Hematopoietic multipotent progenitor cell treated with erythropoietin and hydrocortisone succinate and interleukin-3 and kit ligand, for 6 days (in vitro differentiated cells): ENCODE measurements at regions not wholly inside any gene's neighbourhood (a gene's known extent, or its start where the extent isn't known, plus 50 kb on each side); places are given as distances from the start of the nearest gene placed in this dataset.

Experiments used
- DNase-seq: peaks from one replicate; pipeline ENCODE4 v3.0.0-alpha.2; 2015

- no peak for DNase-seq
These were observed 227.5 kb upstream of the NR4A3 start for GRCh38 chr9:99594056-99594780.

DNA sequence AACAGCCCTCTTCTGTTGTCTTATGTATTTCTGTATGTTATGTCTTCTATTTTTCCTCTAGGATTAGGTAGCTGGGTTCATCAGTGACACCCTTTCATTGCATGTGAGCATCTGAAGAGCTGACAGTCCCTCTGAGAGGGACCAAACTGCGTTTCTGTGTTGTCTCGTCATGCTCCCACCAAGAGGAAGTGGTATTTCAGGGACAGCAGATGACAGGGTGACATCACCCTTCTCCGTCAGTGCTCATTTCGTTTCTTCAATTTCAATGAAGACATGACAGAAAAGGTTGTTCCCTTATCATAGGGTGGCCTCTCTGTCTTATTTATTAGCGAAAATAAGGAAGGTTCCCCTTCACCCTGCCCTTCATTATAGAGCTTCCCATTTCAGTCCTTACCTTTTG, 225.9 kb upstream of the NR4A3 start:
- peak; percentile 32 for DNase-seq

DNA sequence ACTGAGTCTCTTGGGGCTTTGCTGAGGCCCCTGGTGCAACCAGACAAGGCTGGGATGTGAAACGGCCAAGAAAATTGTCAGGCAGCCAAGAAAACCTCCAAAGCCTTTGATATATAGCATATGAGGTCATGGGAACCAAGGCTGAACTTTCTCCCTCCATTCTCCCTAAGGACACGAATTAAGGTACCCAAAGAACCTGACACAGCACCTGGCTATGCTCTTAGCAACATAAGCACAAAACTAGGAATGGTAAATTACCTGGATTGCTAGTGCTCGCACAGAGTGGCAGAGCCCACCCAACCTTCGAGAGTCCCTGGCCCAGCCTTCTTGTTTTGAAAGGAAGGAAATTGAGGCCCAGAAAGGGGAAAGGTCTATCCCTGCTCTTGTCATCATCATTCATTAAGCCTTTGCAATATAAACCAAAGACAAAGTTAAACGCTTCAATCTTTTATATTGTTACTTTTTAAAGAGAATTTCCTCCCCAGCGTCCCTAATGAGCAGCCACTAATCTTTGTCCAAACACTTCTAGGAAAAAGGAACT, 220.0 kb upstream of the NR4A3 start:
- no peak for DNase-seq

GRCh38 chr9:99602854-99603253, 218.8 kb upstream of the NR4A3 start:
- no peak for DNase-seq

DNA sequence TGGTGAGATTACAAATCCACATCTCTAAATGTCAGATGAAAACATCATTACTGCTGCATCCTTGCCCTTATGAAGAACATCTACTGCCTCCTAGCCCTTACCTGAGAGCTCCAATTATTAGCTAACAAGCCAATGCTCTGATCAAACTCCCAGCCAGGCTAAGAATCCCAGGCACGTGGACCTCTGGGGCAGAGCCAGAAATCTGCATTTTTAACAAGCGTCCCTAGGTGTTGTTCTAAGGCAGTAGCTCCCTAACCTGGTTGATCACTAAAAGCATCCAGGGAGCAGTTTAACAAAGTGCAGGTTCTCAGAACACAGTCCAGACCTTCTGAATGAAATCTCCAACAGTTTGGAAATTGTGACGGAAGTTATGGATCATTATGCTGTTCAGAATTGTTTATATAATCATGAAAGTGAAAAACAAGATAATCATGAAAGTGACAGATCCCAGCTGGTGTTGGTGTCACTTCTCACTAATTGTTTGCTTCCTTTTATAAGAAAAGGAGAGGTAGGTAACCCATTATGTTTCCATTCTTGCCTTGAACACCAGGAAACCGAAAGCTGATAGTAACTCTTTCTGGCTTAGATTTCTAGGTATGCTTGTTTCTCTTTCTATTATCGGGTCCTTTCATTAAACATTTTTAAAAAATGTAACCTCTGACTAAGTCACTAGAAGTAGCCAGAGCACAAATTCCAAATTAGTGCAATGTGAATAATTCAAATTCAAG, 216.5 kb upstream of the NR4A3 start:
- DNase-seq = no peak

DNA sequence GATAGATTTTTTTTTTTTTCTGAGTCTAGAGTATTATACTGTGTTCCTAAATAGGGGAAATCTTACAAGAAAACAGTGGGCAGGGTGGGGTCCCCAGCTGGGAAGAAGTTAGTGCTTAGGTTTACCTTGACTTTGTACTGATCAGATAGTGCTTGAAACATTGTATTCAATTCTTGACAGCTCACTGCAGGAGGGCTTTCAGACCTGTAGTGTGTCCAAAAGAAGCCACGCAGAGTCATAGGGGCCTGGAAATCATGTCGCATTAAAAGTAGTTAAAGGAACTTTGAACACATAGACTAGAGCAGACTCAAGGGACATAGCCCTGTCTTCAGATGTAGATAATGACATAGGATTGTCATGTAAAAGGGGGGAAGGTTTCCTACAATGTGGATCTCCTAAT, 215.4 kb upstream of the NR4A3 start:
- DNase-seq = no peak

- no peak for DNase-seq
These were observed 214.7 kb upstream of the NR4A3 start for GRCh38 chr9:99606957-99607356.

GRCh38 chr9:99607842-99608448, 213.7 kb upstream of the NR4A3 start:
- no peak for DNase-seq

GRCh38 chr9:99614341-99614740, 207.3 kb upstream of the NR4A3 start:
- DNase-seq = no peak

GRCh38 chr9:99621040-99621439, 200.6 kb upstream of the NR4A3 start:
- DNase-seq = no peak

- DNase-seq = no peak
These were observed 199.0 kb upstream of the NR4A3 start for GRCh38 chr9:99622679-99623078.

DNA sequence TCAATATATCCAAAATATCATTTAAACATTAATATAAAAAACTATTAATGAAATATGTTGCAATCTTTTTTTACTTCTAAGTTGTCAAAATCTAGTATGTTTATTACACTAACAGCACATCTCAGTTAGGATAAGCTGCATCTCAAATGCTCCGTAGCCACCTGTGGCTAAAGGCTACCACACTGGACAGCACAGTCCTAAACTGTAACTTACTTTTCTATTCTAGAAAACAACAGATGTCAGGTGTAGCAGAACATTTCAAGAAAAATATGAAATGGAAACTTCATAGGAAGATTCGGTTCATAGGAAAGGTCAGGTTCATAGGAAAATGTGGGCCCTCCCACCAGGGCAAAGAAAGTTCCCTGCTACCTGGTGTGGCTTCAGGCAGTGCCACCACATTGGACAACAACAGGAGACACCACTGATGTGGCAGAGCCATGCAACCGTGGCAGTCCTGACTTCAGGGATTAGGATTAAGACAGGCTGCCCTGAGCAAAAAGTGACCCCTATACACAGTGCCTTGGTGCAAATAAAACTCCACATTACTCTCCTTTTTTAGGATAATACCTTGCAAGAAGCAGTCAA, 197.8 kb upstream of the NR4A3 start:
- no peak for DNase-seq

- DNase-seq = no peak
These were observed 197.0 kb upstream of the NR4A3 start for GRCh38 chr9:99624499-99625233.

DNA sequence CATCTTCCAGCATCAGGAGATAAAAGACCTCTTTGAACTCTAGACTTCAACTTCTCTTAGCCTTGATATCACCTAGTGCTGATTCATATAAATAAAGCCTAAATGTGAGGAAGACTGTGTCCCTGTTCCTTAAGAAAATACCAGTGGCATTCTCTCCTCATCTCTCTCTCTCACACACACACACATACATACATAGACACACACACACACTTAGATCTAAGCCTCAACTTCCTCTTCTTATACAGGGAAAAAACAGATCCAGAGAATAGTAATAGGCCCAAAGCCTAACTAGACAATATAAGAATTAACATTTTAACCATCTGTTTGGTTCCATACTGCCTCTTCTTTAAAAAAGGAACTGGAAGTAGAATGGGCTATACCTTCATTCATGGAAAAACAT, 195.3 kb upstream of the NR4A3 start:
- DNase-seq = peak; percentile 11

DNA sequence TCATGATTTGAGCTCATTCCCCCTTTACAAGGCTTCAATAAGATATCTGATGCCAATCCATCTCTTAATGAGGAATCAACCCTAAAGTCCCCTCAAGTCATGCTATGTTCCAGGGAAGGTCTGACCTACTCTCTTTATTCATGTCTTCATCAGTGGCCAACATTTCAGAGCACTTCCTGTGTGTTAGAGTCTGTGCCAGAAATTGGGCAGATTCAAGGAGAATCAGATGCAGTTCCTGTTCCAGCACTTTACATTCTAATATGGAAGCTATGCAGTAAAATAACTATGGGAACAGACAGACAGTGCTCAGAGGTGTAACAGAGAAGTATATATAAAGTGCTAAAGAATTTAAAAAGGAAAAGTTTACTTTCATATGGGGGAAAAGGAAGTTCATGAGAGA, 193.4 kb upstream of the NR4A3 start:
- no peak for DNase-seq

DNA sequence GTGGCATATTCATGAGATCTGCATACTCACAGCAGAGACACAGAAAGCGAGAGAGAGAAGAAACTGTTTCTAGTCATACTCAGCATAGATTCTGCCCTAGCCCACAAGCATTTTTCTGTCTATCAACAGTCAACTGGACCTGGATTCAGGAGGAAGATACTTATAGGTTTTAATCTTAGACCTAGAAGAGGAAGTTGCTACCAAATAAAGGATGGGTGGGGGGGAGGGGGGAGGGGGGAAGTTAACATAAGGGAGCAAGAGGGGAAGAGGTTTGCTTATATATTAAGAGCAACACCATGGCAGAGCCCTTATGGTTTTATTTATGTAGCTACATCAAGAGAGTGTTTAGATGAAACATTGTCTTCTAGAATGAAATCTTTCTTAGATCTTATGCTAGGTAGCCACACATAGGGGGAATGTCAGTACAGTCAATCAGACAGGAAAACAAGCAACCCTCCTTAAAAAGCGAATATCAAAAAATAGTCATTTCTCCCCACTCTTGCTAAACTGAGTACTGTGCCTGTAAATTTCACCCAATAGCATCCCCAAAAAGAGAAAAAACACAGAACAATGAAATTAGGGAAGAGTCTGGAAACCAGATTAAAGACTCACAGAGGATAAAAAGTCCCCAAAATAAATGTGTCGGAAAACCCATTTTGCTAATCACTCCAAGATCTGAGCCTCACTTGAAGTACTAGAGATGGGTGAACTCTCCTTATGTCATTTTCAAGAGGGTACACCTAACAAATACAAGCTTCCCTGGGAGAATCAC, 192.7 kb upstream of the NR4A3 start:
- DNase-seq = peak; percentile 23

DNA sequence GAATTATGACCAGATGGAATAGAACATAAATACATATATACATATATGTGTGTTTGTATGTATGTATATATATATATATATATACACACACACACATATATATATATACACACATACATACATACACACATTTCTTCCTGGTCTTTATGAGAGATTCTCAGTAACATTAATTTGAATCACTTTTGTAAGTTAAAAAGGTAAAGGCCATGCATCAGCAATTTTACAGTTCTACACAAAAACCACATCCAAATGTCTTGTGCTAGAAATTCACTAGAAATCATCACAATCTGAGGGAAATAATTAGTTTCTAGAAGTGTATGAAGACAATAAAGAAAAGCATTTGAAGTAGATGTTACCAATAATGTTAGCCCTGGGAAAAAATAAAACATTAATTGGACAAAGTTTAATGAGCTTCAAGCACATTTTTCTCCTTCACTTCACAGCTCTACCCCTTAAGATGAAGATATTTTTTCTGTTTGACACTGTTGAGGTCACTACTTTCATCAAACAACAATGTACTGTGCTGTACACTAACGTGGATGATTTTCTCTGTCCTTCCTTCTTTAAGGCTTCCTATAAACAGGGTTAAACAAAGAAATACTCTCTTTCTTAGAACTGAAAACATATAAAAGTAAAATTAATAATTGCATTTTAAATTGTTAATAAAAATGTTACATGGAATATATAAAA, 189.2 kb upstream of the NR4A3 start:
- no peak for DNase-seq

GRCh38 chr9:99633265-99633664, 188.4 kb upstream of the NR4A3 start:
- DNase-seq = no peak

DNA sequence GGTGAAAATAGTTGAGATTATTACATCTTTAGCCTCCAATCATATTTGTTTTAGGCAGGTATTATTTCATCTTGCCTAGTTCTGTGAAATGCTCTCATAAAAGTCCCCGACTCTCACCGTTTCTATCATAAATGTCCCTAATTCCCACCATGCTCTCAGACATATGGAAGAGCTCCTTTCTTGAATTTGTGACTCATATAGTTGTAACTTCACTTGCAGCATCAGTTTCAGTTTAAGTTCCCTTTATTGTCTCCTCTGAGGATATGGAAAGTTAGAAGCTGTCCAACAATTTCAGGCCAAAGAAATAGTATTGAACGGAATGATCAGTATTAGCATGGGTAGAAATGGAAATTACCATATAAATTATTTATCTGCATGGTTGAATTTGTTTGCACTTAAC, 187.5 kb upstream of the NR4A3 start:
- no peak for DNase-seq

- DNase-seq = no peak
These were observed 186.7 kb upstream of the NR4A3 start for GRCh38 chr9:99635032-99635431.

DNA sequence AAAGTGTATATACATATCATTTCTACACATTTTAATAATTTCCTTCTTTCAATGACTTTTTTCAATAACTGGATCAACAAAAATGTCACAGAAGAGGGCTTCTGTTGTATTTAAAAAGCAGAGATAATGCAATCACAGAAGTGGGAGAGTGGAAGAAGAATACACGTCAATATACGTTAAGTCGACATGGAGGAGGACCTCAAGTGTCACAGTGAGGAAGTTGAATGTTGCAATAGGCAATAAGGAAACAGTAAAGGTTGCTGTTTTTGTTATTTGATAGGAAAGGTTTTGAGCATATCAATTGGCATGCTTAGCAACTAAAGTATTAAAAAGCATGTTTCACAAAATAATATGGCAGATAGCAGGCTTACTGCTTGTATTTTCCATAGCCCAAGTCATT, 184.0 kb upstream of the NR4A3 start:
- DNase-seq = peak; percentile 4
